H1 (cell line): ENCODE measurements at regions not wholly inside any gene's neighbourhood (a gene's known extent, or its start where the extent isn't known, plus 50 kb on each side); places are given as distances from the start of the nearest gene placed in this dataset.

Source experiments
- CTCF ChIA-PET: fragments of 300-600 bp; sonication (Branson Sonifier 250); formaldehyde crosslinking; loops from one replicate; lab custom pipeline; 2021; ENCODE audit not compliant: partially characterized antibody; lab: Charles Lee
- POLR2A ChIA-PET: fragments of 300-600 bp; sonication (Branson Sonifier 250); formaldehyde crosslinking; loops from one replicate; lab custom pipeline; 2021; ENCODE audit warnings: inconsistent platforms; ENCODE audit not compliant: partially characterized antibody; lab: Charles Lee
- DNase-seq, 2 experiments: peaks; one replicate each; pipeline versions ENCODE4 v3.0.0 to v3.0.0-alpha.2; 2010 to 2022; ENCODE audit warnings: low spot score in 2 of 2, low read depth in 1 of 2, mixed read lengths in 1 of 2
- FAIRE-seq: peaks from 2 replicates; lab custom pipeline; 2011; peaks lifted over from hg19 to GRCh38; lab: Jason Lieb, UNC
- H2AFZ ChIP-seq: 2 replicates; pipeline ENCODE4 v1.8.1; 2012; ENCODE audit warnings: low read length, inconsistent platforms
- H2AK5ac ChIP-seq: 2 replicates; pipeline ENCODE4 v1.6.1; 2013; ENCODE audit warnings: low read depth, low read length
- H2BK120ac ChIP-seq: replicated peaks from 2 replicates; pipeline ENCODE3; 2013; ENCODE audit warnings: low read depth, low read length, inconsistent platforms
- H2BK12ac ChIP-seq: 2 replicates; pipeline ENCODE4 v1.6.1; 2013; ENCODE audit warnings: low read depth, low read length
- H2BK15ac ChIP-seq: 2 replicates; pipeline ENCODE4 v1.6.1; 2013; ENCODE audit warnings: low read length
- H2BK20ac ChIP-seq: 2 replicates; pipeline ENCODE4 v1.6.1; 2013; ENCODE audit warnings: low read length
- H2BK5ac ChIP-seq: 2 replicates; pipeline ENCODE4 v1.6.1; 2013; ENCODE audit warnings: low read depth, low read length
- H3K14ac ChIP-seq: 2 replicates; pipeline ENCODE4 v1.6.1; 2013; ENCODE audit warnings: inconsistent platforms; ENCODE audit not compliant: insufficient read length
- H3K18ac ChIP-seq: 2 replicates; pipeline ENCODE4 v1.6.1; 2013; ENCODE audit warnings: low read length; ENCODE audit errors: extremely low read depth
- H3K23ac ChIP-seq: 2 replicates; pipeline ENCODE4 v1.6.1; 2013; ENCODE audit warnings: inconsistent platforms; ENCODE audit not compliant: insufficient read length
- H3K23me2 ChIP-seq: 2 replicates; pipeline ENCODE4 v1.6.1; 2013; ENCODE audit warnings: low read depth, low read length
- H3K27ac ChIP-seq: 2 replicates; pipeline ENCODE4 v1.6.1; 2011; ENCODE audit warnings: low read depth, low read length, inconsistent platforms
- H3K27me3 ChIP-seq, 4 experiments: replicated peaks in 1 of 4; 1 replicate in 1 of 4; 2 replicates in 3 of 4; pipeline versions ENCODE4 v1.6.1 to v1.8.1; 2011 to 2013; ENCODE audit warnings: low read length in 3 of 4, mild to moderate bottlenecking in 3 of 4, inconsistent platforms in 2 of 4, mixed read lengths in 2 of 4, moderate library complexity in 1 of 4; ENCODE audit not compliant: control insufficient read depth in 3 of 4, insufficient read depth in 3 of 4; ENCODE audit errors: extremely low read depth in 1 of 4
- H3K36me3 ChIP-seq, 4 experiments: 2 replicates each; pipeline versions ENCODE4 v1.6.1 to v1.8.1; 2011 to 2013; ENCODE audit warnings: mild to moderate bottlenecking in 4 of 4, low read length in 3 of 4, moderate library complexity in 2 of 4, control low read depth in 1 of 4, inconsistent platforms in 1 of 4; ENCODE audit not compliant: insufficient read depth in 4 of 4, control insufficient read depth in 2 of 4
- H3K4ac ChIP-seq: replicated peaks from 2 replicates; pipeline ENCODE3; 2013; ENCODE audit warnings: low read length, low read depth, mixed read lengths, inconsistent platforms; ENCODE audit not compliant: insufficient read length
- H3K4me1 ChIP-seq, 4 experiments: replicated peaks in 1 of 4; 1 replicate in 1 of 4; 2 replicates in 3 of 4; pipeline versions ENCODE4 v1.6.1 to v1.8.1; 2011 to 2013; ENCODE audit warnings: low read length in 3 of 4, inconsistent platforms in 2 of 4, mixed read lengths in 1 of 4; ENCODE audit not compliant: insufficient read depth in 4 of 4, control insufficient read depth in 3 of 4
- H3K4me2 ChIP-seq, 2 experiments: 2 replicates each; pipeline versions ENCODE4 v1.6.1 to v1.8.1; 2011 to 2013; ENCODE audit warnings: low read depth in 2 of 2, low read length in 2 of 2, control low read depth in 1 of 2, inconsistent platforms in 1 of 2, mild to moderate bottlenecking in 1 of 2; ENCODE audit not compliant: insufficient read depth in 1 of 2
- H3K4me3 ChIP-seq, 4 experiments: fragments of 200-600, 300-600 bp in 1 of 4; sonication (generic), shearing (Covaris generic), sonication (Bioruptor Twin) in 1 of 4; 2 replicates each; pipeline versions ENCODE4 v1.5.1 to v1.8.1; 2011 to 2016; ENCODE audit warnings: low read length in 4 of 4, low read depth in 3 of 4, control low read depth in 2 of 4, inconsistent platforms in 2 of 4, mild to moderate bottlenecking in 2 of 4, mixed read lengths in 1 of 4, moderate library complexity in 1 of 4; ENCODE audit not compliant: insufficient read depth in 2 of 4; ENCODE audit errors: extremely low read depth in 1 of 4
- H3K56ac ChIP-seq: replicated peaks from 2 replicates; pipeline ENCODE3; 2013; ENCODE audit warnings: low read depth, mild to moderate bottlenecking, mixed read lengths, low read length, inconsistent platforms; ENCODE audit not compliant: insufficient read length
- H3K79me1 ChIP-seq: 2 replicates; pipeline ENCODE4 v1.6.1; 2013; ENCODE audit warnings: low read depth, low read length, control low read depth
- H3K79me2 ChIP-seq, 2 experiments: 2 replicates each; pipeline versions ENCODE4 v1.6.1 to v1.8.1; 2012 to 2013; ENCODE audit warnings: low read length in 2 of 2, mild to moderate bottlenecking in 2 of 2, inconsistent platforms in 1 of 2; ENCODE audit not compliant: insufficient read depth in 2 of 2, control insufficient read depth in 1 of 2
- H3K9ac ChIP-seq, 4 experiments: replicated peaks in 1 of 4; 1 replicate in 1 of 4; 2 replicates in 3 of 4; pipeline versions ENCODE4 v1.6.1 to v1.8.1; 2011 to 2013; ENCODE audit warnings: low read depth in 3 of 4, low read length in 3 of 4, control low read depth in 2 of 4, mild to moderate bottlenecking in 2 of 4, moderate library complexity in 2 of 4, inconsistent platforms in 1 of 4; ENCODE audit errors: extremely low read depth in 1 of 4
- H3K9me3 ChIP-seq, 2 experiments: 2 replicates each; pipeline versions ENCODE4 v1.6.1 to v1.8.1; 2012 to 2013; ENCODE audit warnings: mild to moderate bottlenecking in 2 of 2, moderate library complexity in 2 of 2, control low read depth in 1 of 2, inconsistent platforms in 1 of 2, low read depth in 1 of 2, low read length in 1 of 2, mixed read lengths in 1 of 2; ENCODE audit not compliant: insufficient read depth in 2 of 2
- H4K20me1 ChIP-seq, 2 experiments: replicated peaks in 1 of 2; 2 replicates each; pipeline versions ENCODE3 to v1.8.1; 2011 to 2013; ENCODE audit warnings: inconsistent platforms in 2 of 2, low read length in 2 of 2, mild to moderate bottlenecking in 1 of 2; ENCODE audit not compliant: insufficient read depth in 2 of 2, control insufficient read depth in 1 of 2
- H4K5ac ChIP-seq: 2 replicates; pipeline ENCODE4 v1.6.1; 2013; ENCODE audit warnings: low read length, low read depth, mixed read lengths, inconsistent platforms; ENCODE audit not compliant: insufficient read length
- H4K8ac ChIP-seq: 2 replicates; pipeline ENCODE4 v1.8.0; 2013; ENCODE audit warnings: mild to moderate bottlenecking, moderate library complexity, low read length, inconsistent platforms; ENCODE audit not compliant: insufficient read depth; ENCODE audit errors: extremely low read depth
- H4K91ac ChIP-seq: replicated peaks from 2 replicates; pipeline ENCODE3; 2013; ENCODE audit warnings: low read length, mixed read lengths, inconsistent platforms; ENCODE audit not compliant: insufficient read length
- JUND ChIP-seq: IDR thresholded peaks from 2 replicates; pipeline ENCODE4 v1.6.1; 2011; ENCODE audit warnings: mild to moderate bottlenecking, improper control_type of control experiment, low read length
- POU5F1 ChIP-seq: IDR thresholded peaks from 2 replicates; pipeline ENCODE4 v1.6.1; 2011; ENCODE audit warnings: low read depth, mild to moderate bottlenecking, low read length, moderate library complexity
- WGBS, 2 experiments: shearing (Covaris generic) in 1 of 2; methylation state at CpG; one replicate each; pipeline versions ENCODE4 v1.1.6 to v1.1.7; 2013 to 2015; ENCODE audit warnings: low lambda C conversion rate in 2 of 2, mixed read lengths in 2 of 2, inconsistent platforms in 1 of 2, low coverage in 1 of 2, missing lambda C conversion rate in 1 of 2; ENCODE audit not compliant: insufficient replicate concordance in 2 of 2, insufficient coverage in 1 of 2, insufficient read length in 1 of 2; ENCODE audit errors: extremely low coverage in 1 of 2, missing lambda C conversion rate in 1 of 2; 5-methylcytosine and 5-hydroxymethylcytosine counted together

DNA sequence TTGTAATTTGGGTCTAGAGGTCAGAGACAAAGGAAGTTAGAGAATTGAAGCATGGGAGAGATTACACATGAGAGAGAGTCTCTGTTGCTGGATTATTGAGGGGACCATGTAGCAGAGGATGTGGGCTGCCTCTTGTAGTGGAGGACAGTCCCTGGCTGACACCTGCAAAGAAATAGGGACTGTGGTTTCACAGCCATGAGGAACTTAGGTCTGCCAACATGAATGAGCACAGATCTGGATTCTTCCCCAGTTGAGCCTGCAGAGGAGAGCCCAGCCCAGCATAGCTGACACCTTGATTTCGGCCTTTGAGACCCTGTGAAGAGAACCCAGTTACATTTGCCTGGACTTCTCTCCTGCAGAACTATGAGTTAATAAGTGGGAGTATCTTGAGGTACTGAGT lies 179.5 kb upstream of the TWIST2 start:
- Histone ChIP-seq H2AK5ac (no peak overlapping the region), H2BK20ac (no peak overlapping the region), H3K23me2 (no peaks in the 10 kb centered on the region), H3K14ac (no peak overlapping the region), H3K9me3 (peaks cover 0 to 3% of the 10 kb centered on the region in 2 experiments; a peak in 1 of 4 replicates), H3K4me3 (no peak overlapping the region), H3K56ac (no peak overlapping the region), H2BK12ac (no peak overlapping the region), H3K4me1 (no peaks in the 10 kb centered on the region), H3K18ac (no peak overlapping the region), H2BK15ac (no peak overlapping the region), H2BK120ac (no peak overlapping the region), H4K5ac (no peak overlapping the region), H3K36me3 (no peaks in the 10 kb centered on the region), H3K4ac (no peak overlapping the region), H3K4me2 (no peak overlapping the region), H2BK5ac (no peak overlapping the region), H3K27ac (no peak overlapping the region), H3K79me2 (no peaks in the 10 kb centered on the region), H4K8ac (no peak overlapping the region), H4K91ac (no peak overlapping the region), H3K79me1 (no peaks in the 10 kb centered on the region), H2AFZ (no peak overlapping the region), H4K20me1 (no peaks in the 10 kb centered on the region), H3K9ac (no peak overlapping the region), H3K23ac (no peak overlapping the region), H3K27me3 (no peaks in the 10 kb centered on the region)
- ChIA-PET CTCF (interaction anchor here (0.6 kb wide), 1 partner anchor 28 kb away, joined by 3 read pairs; no protein-coding TSS in a partner anchor), POLR2A (no interaction called here)
- FAIRE-seq (no peak), DNase-seq (no peak)
- no peak for TF ChIP-seq POU5F1
- no peak for TF ChIP-seq JUND
- WGBS, 2 experiments = 100% methylated on average over 1 of the region's 1 CpG; no CpG with 5 or more reads in 1 of the 2 experiments
